ENCODE measurements at regions not wholly inside any gene's neighbourhood (a gene's known extent, or its start where the extent isn't known, plus 50 kb on each side); places are given as distances from the start of the nearest gene placed in this dataset.
"Not testable (repeated sequence)": the region's sequence is repeated elsewhere in the genome, so short reads cannot be mapped to it uniquely, and the experiment has no call there.

DNA sequence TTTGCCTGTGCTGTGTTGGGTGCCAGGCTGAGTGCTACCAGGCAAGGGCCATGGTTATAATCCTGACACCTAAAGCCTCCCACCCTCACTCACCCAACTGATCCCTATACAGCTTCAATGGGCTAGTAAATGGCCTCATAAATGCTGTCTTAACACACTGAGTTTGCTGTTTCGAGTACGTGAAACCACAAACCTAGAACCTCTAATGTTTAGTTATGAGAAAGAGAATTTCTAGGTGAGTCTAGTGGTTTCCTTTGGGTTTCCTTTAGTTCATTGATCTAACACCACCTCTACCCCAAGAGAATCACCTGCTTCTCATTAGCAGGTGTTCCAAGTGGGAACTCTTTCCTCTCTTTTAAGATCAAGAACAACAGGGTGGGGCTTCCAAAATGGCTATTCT, 172.0 kb downstream of the MC4R start:
- DNase-seq: no peak

GRCh38 chr18:60199505-60199904, 173.1 kb downstream of the MC4R start:
- DNase-seq: no peak

- no peak for DNase-seq
These were observed 174.7 kb downstream of the MC4R start for GRCh38 chr18:60197671-60198462.

- peak; percentile 23 for DNase-seq
These were observed 175.6 kb downstream of the MC4R start for GRCh38 chr18:60196836-60197606.

GRCh38 chr18:60193780-60194179, 178.8 kb downstream of the MC4R start:
- DNase-seq: no peak

GRCh38 chr18:60191926-60192325, 180.6 kb downstream of the MC4R start:
- DNase-seq: no peak

DNA sequence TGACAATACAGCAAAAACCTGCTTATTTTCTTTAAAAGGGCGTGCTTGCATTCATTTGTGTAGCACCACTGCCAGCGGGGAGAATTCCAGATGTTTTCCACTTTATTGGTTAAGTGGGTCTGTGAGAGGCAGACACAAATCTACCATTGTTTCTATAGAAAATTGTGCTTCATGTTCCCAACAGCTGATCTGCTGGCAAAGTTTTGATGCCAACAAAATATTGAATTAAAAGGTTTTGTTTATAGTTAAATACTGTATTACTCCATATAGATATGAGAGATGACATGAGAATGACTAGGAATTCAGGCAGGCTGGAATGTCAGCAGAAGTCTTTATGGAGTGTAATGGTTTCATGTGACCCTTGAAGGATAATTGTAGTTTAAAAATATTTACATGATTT, 182.7 kb downstream of the MC4R start:
- DNase-seq: no peak

- no peak for DNase-seq
These were observed 183.6 kb downstream of the MC4R start for GRCh38 chr18:60188958-60189357.

DNA sequence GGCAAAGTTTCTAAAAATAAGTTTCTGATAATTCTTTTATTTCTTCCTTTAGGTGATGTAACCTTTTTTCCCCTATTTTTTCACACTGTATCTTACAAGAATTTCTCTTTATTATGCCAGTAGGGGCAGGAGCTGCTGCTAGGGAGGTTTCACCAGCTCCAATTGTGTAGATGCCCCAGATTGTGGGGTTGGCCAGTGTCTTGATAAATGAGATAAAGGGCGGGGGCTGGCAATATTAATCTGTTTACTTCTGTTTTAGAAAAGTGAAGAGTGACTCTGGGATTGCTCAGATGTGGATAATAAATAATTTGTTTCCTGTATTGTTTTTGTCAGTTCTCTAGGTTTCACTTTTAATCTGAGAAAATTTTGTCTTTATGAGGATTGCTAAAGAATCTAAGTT, 190.4 kb downstream of the MC4R start:
- DNase-seq: no peak

GRCh38 chr18:60180671-60181070, 191.9 kb downstream of the MC4R start:
- DNase-seq: no peak

- not testable (repeated sequence) for DNase-seq
These were observed 194.4 kb downstream of the MC4R start for GRCh38 chr18:60178224-60178623.

- DNase-seq: no peak
These were observed 196.3 kb downstream of the MC4R start for GRCh38 chr18:60176259-60176658.

GRCh38 chr18:60174832-60175231, 197.7 kb downstream of the MC4R start:
- no peak for DNase-seq

DNA sequence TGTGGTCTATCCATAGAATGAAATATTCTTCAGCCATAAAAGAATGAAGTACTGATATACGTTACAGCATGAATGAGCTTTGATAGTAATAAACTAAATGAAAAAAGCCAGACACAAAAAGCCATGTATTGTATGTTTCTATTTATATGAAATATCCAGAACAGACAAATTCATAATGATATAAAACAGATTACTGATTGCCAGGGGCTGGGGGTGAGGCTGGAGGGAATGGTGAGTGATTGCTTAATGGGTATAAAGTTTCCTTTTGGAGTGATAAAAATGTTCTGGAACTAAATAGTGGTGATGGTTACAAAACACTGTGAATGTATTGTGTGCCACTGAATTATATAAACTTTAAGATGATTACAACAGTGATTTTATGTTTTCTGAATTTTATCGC, 200.5 kb downstream of the MC4R start:
- DNase-seq: no peak

DNA sequence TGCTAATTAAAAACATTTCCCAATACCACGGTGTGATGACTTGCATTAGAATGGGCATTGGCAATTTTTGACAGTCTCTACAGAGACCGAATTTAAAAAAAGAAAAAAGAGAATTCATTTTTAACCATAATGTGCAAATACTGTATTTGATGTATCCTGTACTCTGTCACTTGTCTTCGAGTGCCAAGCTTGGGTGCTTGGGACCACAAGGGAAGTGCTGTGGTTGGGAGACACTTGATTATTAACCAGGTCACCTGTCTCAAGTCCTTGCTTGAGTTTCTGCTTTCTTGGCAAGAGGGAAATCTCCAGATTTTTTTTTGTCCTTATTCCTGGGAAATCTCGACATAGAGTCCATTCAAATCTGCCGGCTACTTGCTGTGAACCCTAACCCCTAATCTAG, 209.0 kb downstream of the MC4R start:
- DNase-seq: no peak

GRCh38 chr18:60162388-60162787, 210.2 kb downstream of the MC4R start:
- DNase-seq: no peak

GRCh38 chr18:60157810-60158209, 214.8 kb downstream of the MC4R start:
- no peak for DNase-seq

- no peak for DNase-seq
These were observed 219.2 kb downstream of the MC4R start for GRCh38 chr18:60153376-60153775.

DNA sequence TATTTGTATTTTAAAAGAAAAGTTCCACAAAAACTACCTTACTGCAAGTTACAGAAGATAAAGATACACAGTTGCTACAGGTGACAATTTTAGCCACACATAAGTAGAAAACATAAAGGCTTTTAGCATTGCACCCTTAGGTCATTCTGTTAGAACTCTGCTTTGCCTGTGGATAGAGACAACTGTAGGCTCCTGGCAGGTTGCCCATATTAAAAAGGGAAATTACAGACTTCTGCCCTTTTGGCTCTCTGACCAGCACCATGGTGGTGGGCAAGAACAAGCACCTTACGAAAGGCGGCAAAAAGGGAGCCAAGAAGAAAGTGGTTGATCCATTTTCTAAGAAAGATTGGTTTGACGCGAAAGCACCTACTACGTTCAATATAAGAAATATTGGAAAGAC, 223.3 kb downstream of the MC4R start:
- no peak for DNase-seq

- DNase-seq: no peak
These were observed 225.3 kb downstream of the MC4R start for GRCh38 chr18:60147323-60147722.

GRCh38 chr18:60146220-60146960, 226.2 kb downstream of the MC4R start:
- DNase-seq: peak; percentile 60

DNA sequence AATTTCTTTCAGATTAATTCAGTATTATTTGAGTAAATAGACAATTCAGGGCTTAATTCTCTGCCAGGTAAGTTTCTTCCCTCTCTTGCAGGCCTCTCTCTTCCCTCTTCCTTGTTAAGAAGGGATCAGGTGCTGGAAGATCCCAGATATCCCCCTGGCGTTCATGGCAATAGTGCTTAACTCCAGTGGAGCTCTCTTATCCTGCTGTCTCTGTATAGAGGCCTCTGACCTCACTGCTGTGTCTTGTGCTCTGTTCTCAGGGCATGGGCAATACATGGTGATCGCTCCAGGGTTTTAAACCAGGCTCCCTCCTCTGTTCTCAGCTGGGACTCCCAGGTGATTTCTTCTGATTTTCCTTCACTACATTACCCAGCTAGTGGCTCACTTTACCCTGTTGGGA, 226.8 kb downstream of the MC4R start:
- no peak for DNase-seq

DNA sequence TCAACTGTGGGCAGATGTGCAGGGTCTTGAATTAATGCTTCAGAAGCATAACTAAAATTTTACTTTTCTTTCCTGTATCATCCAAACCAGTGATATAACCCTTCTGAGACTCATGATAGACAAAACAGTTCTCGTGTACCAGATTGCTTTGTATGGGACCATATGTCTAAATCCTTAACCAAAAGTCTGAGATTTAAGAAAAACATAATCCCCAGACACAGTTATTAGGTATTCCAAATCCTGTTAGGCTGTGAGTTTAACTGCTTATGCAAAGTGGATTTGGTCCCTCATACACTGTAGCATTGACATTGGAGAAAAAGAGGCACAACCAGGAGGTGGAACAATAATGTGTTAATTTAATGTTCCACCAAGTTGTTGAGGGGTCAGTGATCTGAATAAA, 235.0 kb downstream of the PMAIP1 start:
- DNase-seq: no peak

Data from fibroblast of skin of scalp (primary cell).